NCI-H526 treated with DMSO at 0.1 percent for 48 hours (cell line): ENCODE measurements at regions not wholly inside any gene's neighbourhood (a gene's known extent, or its start where the extent isn't known, plus 50 kb on each side); places are given as distances from the start of the nearest gene placed in this dataset.
"Not testable (repeated sequence)": the region's sequence is repeated elsewhere in the genome, so short reads cannot be mapped to it uniquely, and the experiment has no call there.

Experiments
- DNase-seq: peaks from one replicate; lab custom pipeline; 2025; lab: John Stamatoyannopoulos, UW

GRCh38 chr13:50744116-50744660, 99.3 kb downstream of the DLEU7 start:
- no peak for DNase-seq

- DNase-seq: no peak
Measured at GRCh38 chr13:50745542-50746115, 97.9 kb downstream of the DLEU7 start.

DNA sequence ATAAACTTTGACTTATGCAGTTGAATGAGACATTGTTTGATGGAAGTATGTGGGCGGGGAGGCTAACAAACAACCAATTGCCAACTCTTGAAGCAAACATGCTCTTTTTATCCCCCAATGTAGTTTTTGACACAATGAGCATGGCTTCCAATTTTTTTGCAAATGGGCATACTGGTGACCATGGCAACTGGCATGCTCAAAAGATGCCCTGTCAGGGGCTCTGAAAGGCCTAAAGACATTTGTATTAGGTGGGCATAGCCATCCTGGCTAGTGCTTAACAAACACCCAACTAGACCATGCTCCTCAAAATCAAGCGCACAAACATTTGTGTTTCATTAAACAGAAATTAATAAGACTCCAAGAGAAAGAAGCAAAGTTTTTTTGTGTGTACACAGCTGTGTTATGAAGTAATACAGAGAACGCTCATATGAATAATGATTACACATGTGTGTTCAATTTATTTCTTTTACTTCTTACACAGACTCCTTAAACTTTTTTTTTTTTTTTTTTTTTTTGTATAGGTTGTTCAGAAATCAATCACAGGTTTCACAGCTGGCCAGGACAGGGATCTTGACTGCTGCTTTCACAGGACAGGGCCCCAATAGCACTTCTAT, 95.6 kb downstream of the DLEU7 start:
- DNase-seq: no peak

DNA sequence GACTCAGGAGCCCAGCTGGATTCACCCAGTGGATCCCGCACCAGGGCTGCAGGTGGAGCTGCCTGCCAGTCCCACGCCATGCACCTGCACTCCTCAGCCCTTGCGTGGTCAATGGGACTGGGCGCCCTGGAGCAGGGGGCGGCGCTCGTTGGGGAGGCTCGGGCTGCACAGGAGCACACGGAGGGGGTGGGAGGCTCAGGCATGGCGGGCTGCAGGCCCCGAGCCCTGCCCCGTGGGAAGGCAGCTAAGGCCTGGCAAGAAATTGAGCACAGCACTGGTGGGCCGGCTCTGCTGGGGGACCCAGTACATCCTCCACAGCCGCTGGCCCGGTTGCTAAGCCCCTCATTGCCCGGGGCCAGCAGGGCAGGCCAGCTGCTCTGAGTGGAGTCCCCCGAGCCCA, 90.3 kb downstream of the DLEU7 start:
- DNase-seq: not testable (repeated sequence)

DNA sequence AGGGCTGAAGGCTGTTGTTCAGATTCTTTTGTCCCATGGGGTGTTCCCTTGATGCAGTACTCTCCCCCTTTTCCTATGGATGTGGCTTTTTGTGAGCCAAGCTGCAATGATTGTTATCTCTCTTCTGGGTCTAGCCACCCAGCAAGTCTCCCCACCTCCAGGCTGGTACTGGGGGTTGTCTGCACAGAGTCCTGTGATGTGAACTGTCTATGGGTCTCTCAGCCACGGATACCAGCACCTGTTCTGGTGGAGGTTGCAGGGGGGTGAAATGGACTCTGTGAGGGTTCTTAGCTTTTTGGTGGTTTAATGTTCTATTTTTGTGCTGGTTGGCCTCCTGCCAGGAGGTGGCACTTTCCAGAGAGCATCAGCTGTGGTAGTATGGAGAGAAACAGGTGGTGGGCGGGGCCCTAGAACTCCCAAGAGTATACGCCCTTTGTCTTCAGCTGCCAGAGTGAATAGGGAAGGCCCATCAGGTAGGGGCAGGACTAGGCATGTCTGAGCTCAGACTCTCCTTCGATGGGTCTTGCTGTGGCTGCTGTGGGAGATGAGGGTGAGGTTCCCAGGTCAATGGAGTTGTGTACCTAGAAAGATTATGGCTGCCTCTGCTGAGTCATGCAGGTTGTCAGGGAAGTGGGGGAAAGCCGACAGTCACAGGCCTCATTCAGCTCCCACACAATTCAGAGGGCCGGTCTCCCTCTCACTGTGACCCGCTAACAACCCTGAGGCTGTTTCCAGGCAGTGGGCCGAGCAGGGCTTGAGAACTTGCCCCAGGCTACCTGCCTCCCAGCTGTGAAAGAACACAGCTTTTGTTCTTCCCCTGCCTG, 87.4 kb downstream of the DLEU7 start:
- peak; percentile 66 for DNase-seq

GRCh38 chr13:50757008-50757407, 86.5 kb downstream of the DLEU7 start:
- no peak for DNase-seq

GRCh38 chr13:50758796-50759195, 84.7 kb downstream of the DLEU7 start:
- no peak for DNase-seq

GRCh38 chr13:50760751-50761150, 82.7 kb downstream of the DLEU7 start:
- no peak for DNase-seq

DNA sequence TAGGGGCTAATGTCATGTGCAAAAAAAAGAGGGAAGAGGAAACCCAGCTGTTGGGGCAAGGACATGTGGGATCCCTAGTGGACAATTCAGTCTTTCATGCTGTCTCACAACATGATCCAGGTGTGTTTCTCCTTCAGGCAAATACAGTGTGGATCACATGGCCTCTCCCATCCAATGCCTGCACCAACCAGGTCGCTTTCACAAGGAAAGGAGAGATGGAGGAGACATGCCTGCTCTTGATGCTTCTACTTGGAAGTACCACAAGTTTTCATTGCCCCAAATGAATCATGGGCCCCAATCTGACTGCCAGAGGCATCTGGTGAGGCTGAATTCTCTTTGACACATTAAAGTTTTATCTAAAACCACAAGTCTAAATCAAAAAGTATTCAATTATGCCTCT, 82.1 kb downstream of the DLEU7 start:
- DNase-seq: no peak

GRCh38 chr13:50762969-50763567, 80.4 kb downstream of the DLEU7 start:
- peak; percentile 96 for DNase-seq

- DNase-seq: no peak
Measured at GRCh38 chr13:50766013-50766412, 77.5 kb downstream of the DLEU7 start.

GRCh38 chr13:50766695-50767094, 76.8 kb downstream of the DLEU7 start:
- no peak for DNase-seq

DNA sequence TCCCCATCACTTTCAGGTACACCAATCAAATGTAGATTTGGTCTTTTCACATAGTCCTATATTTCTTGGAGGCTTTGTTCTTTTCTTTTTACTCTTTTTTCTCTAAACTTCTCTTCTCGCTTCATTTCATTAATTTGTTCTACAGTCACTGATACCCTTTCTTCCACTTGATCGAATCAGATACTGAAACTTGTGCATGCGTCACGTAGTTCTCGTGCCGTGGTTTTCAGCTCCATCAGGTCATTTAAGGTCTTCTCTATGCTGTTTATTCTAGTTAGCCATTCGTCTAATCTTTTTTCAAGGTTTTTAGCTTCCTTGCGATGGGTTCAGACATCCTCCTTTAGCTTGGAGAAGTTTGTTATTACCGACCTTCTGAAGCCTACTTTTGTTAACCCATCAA, 70.6 kb downstream of the DLEU7 start:
- DNase-seq: not testable (repeated sequence)
